WERI-Rb-1 (cell line): ENCODE measurements at regions not wholly inside any gene's neighbourhood (a gene's known extent, or its start where the extent isn't known, plus 50 kb on each side); places are given as distances from the start of the nearest gene placed in this dataset.

Source experiments
- DNase-seq: peaks from one replicate; pipeline ENCODE4 v3.0.0-alpha.2; 2020
- H3K27ac ChIP-seq: fragments of 250-450 bp; sonication (Bioruptor Pico); 2 replicates; pipeline ENCODE4 v1.5.1; 2020; ENCODE audit warnings: mild to moderate bottlenecking, moderate library complexity
- H3K27me3 ChIP-seq: fragments of 250-450 bp; sonication (Bioruptor Pico); 2 replicates; pipeline ENCODE4 v1.5.1; 2021; ENCODE audit warnings: mild to moderate bottlenecking, low read depth, moderate library complexity; ENCODE audit not compliant: insufficient read depth, severe bottlenecking
- H3K36me3 ChIP-seq: fragments of 250-450 bp; sonication (Bioruptor Pico); 2 replicates; pipeline ENCODE4 v1.5.1; 2020; ENCODE audit warnings: mild to moderate bottlenecking, moderate library complexity
- H3K4me3 ChIP-seq: 2 replicates; pipeline ENCODE4 v1.5.1; 2011; ENCODE audit warnings: low read depth, mild to moderate bottlenecking, control low read depth, low read length
- H3K9me3 ChIP-seq: fragments of 250-450 bp; sonication (Bioruptor Pico); 2 replicates; pipeline ENCODE4 v1.5.1; 2021; ENCODE audit warnings: mild to moderate bottlenecking, moderate library complexity; ENCODE audit not compliant: severe bottlenecking
- TF ChIP-seq, protein P1 (sequence below): IDR thresholded peaks from 2 replicates; pipeline ENCODE4 v1.5.1; 2011; ENCODE audit warnings: low read depth, mild to moderate bottlenecking, control low read depth, inconsistent platforms, low read length

DNA sequence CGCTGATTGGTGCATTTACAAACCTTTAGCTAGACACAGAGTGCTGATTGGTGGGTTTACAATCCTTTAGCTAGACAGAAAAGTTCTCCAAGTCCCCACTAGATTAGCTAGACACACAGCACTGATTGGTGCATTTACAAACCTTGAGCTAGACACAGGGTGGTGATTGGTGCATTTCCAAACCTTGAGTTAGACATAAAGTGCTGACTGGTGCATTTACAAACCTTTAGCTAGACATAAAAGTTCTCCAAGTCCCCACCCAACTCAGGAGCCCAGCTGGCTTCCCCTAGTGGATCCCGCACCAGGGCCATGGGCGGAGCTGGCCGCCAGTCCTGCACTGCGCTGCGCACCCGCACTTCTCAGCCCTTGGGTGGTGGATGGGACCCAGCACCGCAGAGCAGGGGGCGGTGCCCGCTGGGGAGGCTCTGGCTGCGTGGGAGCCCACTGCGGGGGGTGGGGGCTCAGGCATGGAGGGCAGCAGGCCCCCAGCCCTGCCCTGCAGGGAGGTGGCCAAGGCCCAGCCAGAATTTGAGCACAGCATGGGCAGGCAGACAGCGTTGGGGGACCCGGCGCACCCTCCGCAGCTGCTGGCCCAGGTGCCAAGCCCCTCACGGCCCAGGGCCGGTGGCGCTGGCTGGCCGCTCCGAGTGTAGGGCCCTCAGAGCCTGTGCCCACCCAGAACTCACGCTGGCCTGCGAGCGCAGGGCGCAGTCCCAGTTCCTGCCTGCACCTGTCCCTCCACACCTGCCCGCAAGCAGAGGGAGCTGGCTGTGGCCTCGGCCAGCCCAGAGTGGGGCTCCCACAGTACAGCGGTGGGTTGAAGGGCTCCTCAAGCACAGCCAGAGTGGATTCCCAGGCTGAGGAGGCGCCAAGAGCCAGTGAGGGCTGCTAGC lies 608.9 kb upstream of the LCORL start:
- DNase-seq = no peak
- TF ChIP-seq, protein P1, sequence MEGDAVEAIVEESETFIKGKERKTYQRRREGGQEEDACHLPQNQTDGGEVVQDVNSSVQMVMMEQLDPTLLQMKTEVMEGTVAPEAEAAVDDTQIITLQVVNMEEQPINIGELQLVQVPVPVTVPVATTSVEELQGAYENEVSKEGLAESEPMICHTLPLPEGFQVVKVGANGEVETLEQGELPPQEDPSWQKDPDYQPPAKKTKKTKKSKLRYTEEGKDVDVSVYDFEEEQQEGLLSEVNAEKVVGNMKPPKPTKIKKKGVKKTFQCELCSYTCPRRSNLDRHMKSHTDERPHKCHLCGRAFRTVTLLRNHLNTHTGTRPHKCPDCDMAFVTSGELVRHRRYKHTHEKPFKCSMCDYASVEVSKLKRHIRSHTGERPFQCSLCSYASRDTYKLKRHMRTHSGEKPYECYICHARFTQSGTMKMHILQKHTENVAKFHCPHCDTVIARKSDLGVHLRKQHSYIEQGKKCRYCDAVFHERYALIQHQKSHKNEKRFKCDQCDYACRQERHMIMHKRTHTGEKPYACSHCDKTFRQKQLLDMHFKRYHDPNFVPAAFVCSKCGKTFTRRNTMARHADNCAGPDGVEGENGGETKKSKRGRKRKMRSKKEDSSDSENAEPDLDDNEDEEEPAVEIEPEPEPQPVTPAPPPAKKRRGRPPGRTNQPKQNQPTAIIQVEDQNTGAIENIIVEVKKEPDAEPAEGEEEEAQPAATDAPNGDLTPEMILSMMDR = no peak
- no peaks in the 10 kb centered on the region for H3K36me3 ChIP-seq
- no peak overlapping the region for H3K4me3 ChIP-seq
- H3K27ac ChIP-seq = no peak overlapping the region
- no peaks in the 10 kb centered on the region for H3K27me3 ChIP-seq
- no peaks in the 10 kb centered on the region for H3K9me3 ChIP-seq

DNA sequence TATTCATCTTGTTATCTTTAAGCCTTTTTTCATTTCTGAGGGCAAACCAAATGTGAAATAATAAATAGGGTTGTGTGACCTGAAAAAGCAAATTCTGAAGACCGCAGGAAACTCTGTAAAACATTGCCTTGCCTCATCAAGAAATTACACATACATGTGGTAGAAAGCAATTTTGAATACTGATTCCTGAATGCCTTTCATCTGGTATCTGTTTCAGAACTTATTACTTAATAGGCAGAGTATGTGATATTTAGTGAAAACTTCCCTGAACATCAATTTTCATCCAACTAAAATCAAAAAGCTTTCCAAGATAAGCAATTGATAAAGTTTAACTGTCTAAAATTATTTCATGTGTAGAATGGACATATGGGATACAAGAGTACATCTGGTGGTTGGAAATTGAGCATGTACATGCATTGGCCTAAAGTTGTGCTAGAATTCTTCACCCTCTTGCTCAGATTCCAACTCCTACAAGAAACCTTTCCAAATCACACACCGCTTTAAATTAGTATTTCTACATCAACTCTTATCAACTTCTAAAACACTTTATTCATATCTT lies 606.0 kb upstream of the LCORL start:
- no peaks in the 10 kb centered on the region for H3K36me3 ChIP-seq
- no peaks in the 10 kb centered on the region for H3K27me3 ChIP-seq
- no peaks in the 10 kb centered on the region for H3K9me3 ChIP-seq
- H3K4me3 ChIP-seq = no peak overlapping the region
- TF ChIP-seq, protein P1 = no peak
- no peak overlapping the region for H3K27ac ChIP-seq
- no peak for DNase-seq

DNA sequence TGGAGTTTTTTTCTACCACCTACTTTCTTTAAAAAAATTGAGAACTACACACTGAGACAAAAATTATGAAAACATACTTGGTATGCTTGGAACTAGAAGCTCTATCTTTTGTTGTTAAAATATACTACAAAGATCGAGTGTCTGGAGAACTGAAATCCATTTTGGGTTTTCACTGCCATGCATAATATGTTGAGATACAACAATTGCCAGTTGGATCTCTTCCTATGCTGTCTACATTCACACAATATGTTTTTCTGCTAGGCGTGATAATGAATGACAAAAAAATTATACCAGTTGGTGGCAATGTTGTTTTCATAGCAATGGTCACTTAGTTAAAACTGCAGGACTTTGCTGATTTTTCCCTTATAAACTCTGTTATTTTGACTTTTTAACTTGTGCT lies 605.4 kb upstream of the LCORL start:
- Histone ChIP-seq H3K9me3 (no peaks in the 10 kb centered on the region), H3K4me3 (no peak overlapping the region), H3K27me3 (no peaks in the 10 kb centered on the region), H3K27ac (no peak overlapping the region), H3K36me3 (no peaks in the 10 kb centered on the region)
- TF ChIP-seq, protein P1 = no peak
- no peak for DNase-seq

DNA sequence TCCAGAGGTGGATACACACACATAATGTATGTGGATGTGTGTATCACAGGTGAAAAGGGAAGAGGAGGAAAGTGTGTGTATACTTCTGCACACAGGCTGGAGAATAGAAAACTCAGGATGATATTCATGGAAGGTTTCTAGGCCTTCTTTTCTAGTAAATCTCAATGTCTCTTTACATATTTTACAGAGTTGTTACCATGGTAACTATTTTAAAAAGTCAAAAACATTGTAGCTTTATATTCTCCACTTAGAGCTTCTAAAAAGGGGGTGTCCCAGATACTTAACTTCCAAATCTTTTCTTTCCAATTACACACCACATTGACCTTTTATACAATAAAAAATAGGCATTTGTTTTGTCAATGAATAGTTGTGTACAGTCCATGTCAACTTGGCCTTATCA lies 604.8 kb upstream of the LCORL start:
- no peaks in the 10 kb centered on the region for H3K9me3 ChIP-seq
- H3K4me3 ChIP-seq = no peak overlapping the region
- DNase-seq = no peak
- H3K27me3 ChIP-seq = no peaks in the 10 kb centered on the region
- TF ChIP-seq, protein P1 = no peak
- no peaks in the 10 kb centered on the region for H3K36me3 ChIP-seq
- H3K27ac ChIP-seq = no peak overlapping the region

DNA sequence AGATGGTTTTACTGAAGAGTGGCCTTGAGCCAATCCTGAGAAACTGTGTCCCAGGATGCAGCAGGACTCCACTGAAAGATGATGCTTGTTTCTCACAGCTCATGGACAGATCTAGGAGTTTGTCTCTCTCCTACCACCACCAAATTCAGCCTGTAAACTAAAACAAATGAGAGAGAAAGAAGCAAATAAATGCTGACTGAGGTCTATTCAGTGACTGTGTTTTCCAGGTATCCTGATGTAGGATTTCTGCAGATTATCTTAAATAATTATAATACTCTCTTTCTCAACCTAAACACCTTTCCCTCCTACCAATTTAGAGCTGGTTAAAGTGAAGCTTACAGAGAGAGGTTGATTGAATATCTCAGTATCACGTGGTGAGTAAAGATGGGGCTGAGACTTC lies 599.6 kb upstream of the LCORL start:
- Histone ChIP-seq H3K4me3 (no peak overlapping the region), H3K27me3 (no peaks in the 10 kb centered on the region), H3K9me3 (no peaks in the 10 kb centered on the region), H3K27ac (no peak overlapping the region), H3K36me3 (no peaks in the 10 kb centered on the region)
- TF ChIP-seq, protein P1 = no peak
- DNase-seq = no peak
